ENCODE measurements at regions not wholly inside any gene's neighbourhood (a gene's known extent, or its start where the extent isn't known, plus 50 kb on each side); places are given as distances from the start of the nearest gene placed in this dataset.
"Not testable (repeated sequence)": the region's sequence is repeated elsewhere in the genome, so short reads cannot be mapped to it uniquely, and the experiment has no call there.

DNA sequence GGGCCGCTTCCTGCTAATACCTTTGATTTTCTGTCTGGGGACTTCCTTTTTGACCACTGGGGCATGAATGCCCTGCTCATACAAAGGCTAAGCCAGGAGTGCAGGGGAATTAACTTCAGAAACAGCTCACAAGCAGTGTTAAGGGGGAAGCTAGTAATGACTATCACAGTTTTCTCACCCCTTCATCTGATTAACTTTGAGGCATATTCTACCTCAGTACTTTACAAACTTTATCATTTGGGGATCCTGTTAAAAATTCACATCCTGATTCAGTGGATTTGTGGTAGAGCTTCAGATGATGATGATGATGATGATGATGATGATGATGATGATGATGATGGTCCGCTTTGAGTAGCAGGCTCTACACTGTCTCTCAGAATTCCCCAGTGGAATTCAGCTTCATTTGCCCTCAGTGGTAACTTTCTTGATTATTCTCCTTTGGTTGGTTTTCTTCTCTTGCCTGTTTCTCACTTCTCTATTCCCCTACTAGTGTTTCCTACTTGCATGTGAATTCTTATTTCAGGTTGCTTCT is 78.4 kb upstream of the TMEM170B start:
- TF ChIP-seq, protein P1, sequence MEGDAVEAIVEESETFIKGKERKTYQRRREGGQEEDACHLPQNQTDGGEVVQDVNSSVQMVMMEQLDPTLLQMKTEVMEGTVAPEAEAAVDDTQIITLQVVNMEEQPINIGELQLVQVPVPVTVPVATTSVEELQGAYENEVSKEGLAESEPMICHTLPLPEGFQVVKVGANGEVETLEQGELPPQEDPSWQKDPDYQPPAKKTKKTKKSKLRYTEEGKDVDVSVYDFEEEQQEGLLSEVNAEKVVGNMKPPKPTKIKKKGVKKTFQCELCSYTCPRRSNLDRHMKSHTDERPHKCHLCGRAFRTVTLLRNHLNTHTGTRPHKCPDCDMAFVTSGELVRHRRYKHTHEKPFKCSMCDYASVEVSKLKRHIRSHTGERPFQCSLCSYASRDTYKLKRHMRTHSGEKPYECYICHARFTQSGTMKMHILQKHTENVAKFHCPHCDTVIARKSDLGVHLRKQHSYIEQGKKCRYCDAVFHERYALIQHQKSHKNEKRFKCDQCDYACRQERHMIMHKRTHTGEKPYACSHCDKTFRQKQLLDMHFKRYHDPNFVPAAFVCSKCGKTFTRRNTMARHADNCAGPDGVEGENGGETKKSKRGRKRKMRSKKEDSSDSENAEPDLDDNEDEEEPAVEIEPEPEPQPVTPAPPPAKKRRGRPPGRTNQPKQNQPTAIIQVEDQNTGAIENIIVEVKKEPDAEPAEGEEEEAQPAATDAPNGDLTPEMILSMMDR (IDR thresholded peaks at IDR 0.05; ENCODE audit: extremely low read depth, low read depth, low read length), result no peak
- Histone ChIP-seq H3K4me1 (ENCODE audit: insufficient read depth, low read length) (no peaks in the 10 kb centered on the region), H3K4me3 (ENCODE audit: insufficient read depth, low read length) (no peak overlapping the region), H3K4me2 (ENCODE audit: insufficient read depth, low read length) (no peak overlapping the region), H3K9me3 (ENCODE audit: low read depth, low read length) (no peaks in the 10 kb centered on the region), H3K79me2 (ENCODE audit: insufficient read depth, low read length) (no peaks in the 10 kb centered on the region), H4K20me1 (ENCODE audit: insufficient read depth, low read length) (no peaks in the 10 kb centered on the region), H3K27me3 (ENCODE audit: insufficient read depth, low read length) (no peaks in the 10 kb centered on the region), H3K36me3 (ENCODE audit: insufficient read depth, low read length) (no peaks in the 10 kb centered on the region), H2AFZ (ENCODE audit: low read length) (no peak overlapping the region), H3K27ac (ENCODE audit: low read depth, low read length) (no peak overlapping the region)
- DNase-seq (ENCODE audit: insufficient read length, low spot score, missing footprints), result no peak

DNA sequence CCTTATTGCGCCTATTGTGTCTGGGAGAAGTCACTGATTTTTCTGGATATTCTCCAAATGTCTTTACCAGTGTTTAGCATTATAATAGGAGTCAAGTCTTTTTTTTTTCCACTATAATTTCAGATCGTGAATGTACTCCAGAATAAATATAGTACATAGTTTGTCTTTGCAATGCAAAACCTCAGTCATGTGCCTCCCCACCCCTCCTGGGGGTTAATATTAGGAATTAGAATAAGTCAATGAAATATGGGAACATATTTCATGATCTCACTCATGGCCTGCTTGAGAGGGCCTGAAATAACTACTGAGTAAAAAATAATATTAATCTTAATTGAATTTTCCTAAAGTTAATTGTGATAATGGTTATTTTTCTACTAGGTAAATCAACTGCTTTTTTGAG is 79.0 kb upstream of the TMEM170B start:
- no peak overlapping the region for H2AFZ ChIP-seq (ENCODE audit: low read length)
- no peaks in the 10 kb centered on the region for H4K20me1 ChIP-seq (ENCODE audit: insufficient read depth, low read length)
- no peak overlapping the region for H3K4me3 ChIP-seq (ENCODE audit: insufficient read depth, low read length)
- DNase-seq (ENCODE audit: insufficient read length, low spot score, missing footprints), result no peak
- H3K36me3 ChIP-seq (ENCODE audit: insufficient read depth, low read length), result no peaks in the 10 kb centered on the region
- no peaks in the 10 kb centered on the region for H3K4me1 ChIP-seq (ENCODE audit: insufficient read depth, low read length)
- TF ChIP-seq, protein P1 (IDR thresholded peaks at IDR 0.05; ENCODE audit: extremely low read depth, low read depth, low read length), result no peak
- no peaks in the 10 kb centered on the region for H3K79me2 ChIP-seq (ENCODE audit: insufficient read depth, low read length)
- no peaks in the 10 kb centered on the region for H3K9me3 ChIP-seq (ENCODE audit: low read depth, low read length)
- no peaks in the 10 kb centered on the region for H3K27me3 ChIP-seq (ENCODE audit: insufficient read depth, low read length)
- no peak overlapping the region for H3K27ac ChIP-seq (ENCODE audit: low read depth, low read length)
- H3K4me2 ChIP-seq (ENCODE audit: insufficient read depth, low read length), result no peak overlapping the region

DNA sequence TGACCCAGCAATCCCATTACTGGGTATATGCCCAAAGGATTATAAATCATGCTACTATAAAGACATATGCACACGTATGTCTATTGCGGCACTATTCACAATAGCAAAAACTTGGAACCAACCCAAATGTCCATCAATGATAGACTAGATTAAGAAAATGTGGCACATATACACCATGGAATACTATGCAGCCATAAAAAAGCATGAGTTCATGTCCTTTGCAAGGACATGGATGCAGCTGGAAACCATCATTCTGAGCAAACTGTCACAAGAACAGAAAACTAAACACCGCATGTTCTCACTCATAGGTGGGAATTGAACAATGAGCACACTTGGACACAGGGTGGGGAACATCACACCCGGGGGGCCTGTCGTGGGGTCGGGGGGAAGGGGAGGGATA is 80.1 kb upstream of the TMEM170B start:
- not testable (repeated sequence) for H3K79me2 ChIP-seq (ENCODE audit: insufficient read depth, low read length); H3K36me3 ChIP-seq (ENCODE audit: insufficient read depth, low read length); DNase-seq (ENCODE audit: insufficient read length, low spot score, missing footprints); H4K20me1 ChIP-seq (ENCODE audit: insufficient read depth, low read length); H3K27me3 ChIP-seq (ENCODE audit: insufficient read depth, low read length); H3K4me2 ChIP-seq (ENCODE audit: insufficient read depth, low read length); H3K4me3 ChIP-seq (ENCODE audit: insufficient read depth, low read length); H3K4me1 ChIP-seq (ENCODE audit: insufficient read depth, low read length); H3K9me3 ChIP-seq (ENCODE audit: low read depth, low read length); H2AFZ ChIP-seq (ENCODE audit: low read length); H3K27ac ChIP-seq (ENCODE audit: low read depth, low read length)

DNA sequence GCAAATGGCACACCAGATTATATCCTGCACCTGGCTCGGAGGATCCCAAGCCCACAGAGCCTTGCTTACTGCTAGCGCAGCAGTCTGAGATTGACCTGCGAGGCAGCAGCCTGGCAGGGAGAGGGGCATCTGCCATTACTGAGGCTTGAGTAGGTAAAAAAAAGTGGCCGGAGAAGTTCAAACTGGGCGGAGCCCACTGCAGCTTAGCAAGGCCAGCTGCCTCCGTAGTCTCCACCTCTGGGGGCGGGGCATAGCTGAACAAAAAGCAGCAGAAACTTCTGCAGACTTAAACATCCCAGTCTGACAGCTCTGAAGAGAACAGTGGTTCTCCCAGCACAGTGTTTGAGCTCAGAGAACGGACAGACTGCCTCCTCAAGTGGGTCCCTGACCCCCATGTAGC is 85.4 kb upstream of the TMEM170B start:
- not testable (repeated sequence) for H3K27ac ChIP-seq (ENCODE audit: low read depth, low read length); H3K36me3 ChIP-seq (ENCODE audit: insufficient read depth, low read length); H3K27me3 ChIP-seq (ENCODE audit: insufficient read depth, low read length); H3K4me1 ChIP-seq (ENCODE audit: insufficient read depth, low read length); H2AFZ ChIP-seq (ENCODE audit: low read length); H3K4me3 ChIP-seq (ENCODE audit: insufficient read depth, low read length); H3K4me2 ChIP-seq (ENCODE audit: insufficient read depth, low read length); H3K9me3 ChIP-seq (ENCODE audit: low read depth, low read length); H3K79me2 ChIP-seq (ENCODE audit: insufficient read depth, low read length); H4K20me1 ChIP-seq (ENCODE audit: insufficient read depth, low read length); DNase-seq (ENCODE audit: insufficient read length, low spot score, missing footprints)

DNA sequence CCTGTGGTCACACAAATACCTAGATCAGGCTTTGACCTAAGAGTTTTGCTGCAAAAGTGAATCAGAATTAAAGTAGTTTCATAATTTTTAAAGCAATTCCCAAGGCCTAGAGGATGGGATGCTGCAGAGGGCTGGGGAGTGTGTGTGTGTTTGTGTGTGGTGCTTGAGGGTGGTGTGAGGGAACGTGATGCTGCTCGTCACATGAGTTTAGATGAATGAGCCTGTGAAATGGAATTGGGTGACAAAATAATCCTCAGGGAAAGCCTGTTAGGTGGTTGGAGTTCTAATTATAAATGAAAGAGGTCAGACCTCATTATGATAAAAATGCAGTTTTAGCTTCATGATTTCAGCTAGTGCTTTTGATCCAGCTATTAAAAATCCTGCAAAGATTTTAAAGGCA is 87.5 kb upstream of the TMEM170B start:
- H3K27ac ChIP-seq (ENCODE audit: low read depth, low read length), result no peak overlapping the region
- H3K27me3 ChIP-seq (ENCODE audit: insufficient read depth, low read length), result no peaks in the 10 kb centered on the region
- no peaks in the 10 kb centered on the region for H3K36me3 ChIP-seq (ENCODE audit: insufficient read depth, low read length)
- H3K4me3 ChIP-seq (ENCODE audit: insufficient read depth, low read length), result no peak overlapping the region
- TF ChIP-seq, protein P1 (IDR thresholded peaks at IDR 0.05; ENCODE audit: extremely low read depth, low read depth, low read length), result no peak
- H3K4me1 ChIP-seq (ENCODE audit: insufficient read depth, low read length), result no peaks in the 10 kb centered on the region
- no peaks in the 10 kb centered on the region for H4K20me1 ChIP-seq (ENCODE audit: insufficient read depth, low read length)
- no peak overlapping the region for H3K4me2 ChIP-seq (ENCODE audit: insufficient read depth, low read length)
- H3K79me2 ChIP-seq (ENCODE audit: insufficient read depth, low read length), result no peaks in the 10 kb centered on the region
- H3K9me3 ChIP-seq (ENCODE audit: low read depth, low read length), result no peaks in the 10 kb centered on the region
- DNase-seq (ENCODE audit: insufficient read length, low spot score, missing footprints), result no peak
- H2AFZ ChIP-seq (ENCODE audit: low read length), result no peak overlapping the region
